Breast epithelium (tissue), 3 donors: ENCODE measurements at regions not wholly inside any gene's neighbourhood (a gene's known extent, or its start where the extent isn't known, plus 50 kb on each side); places are given as distances from the start of the nearest gene placed in this dataset.

Experiments
- POLR2A ChIP-seq: fragments of 450-650 bp; IDR thresholded peaks from one replicate; pipeline ENCODE4 v1.6.1; 2016; ENCODE audit warnings: antibody characterized with exemption, mild to moderate bottlenecking, moderate library complexity
- POLR2AphosphoS5 ChIP-seq, 3 donors: sonication (generic); formaldehyde crosslinking; IDR thresholded peaks; one replicate each; pipeline ENCODE4 v1.6.1; 2017; ENCODE audit warnings: antibody characterized with exemption in 3 of 3
- TF ChIP-seq, protein P1 (sequence below), 3 donors: fragments of 450-650 bp; IDR thresholded peaks; one replicate each; pipeline ENCODE4 v1.5.1; 2016 to 2017; ENCODE audit warnings: antibody characterized with exemption in 3 of 3, mild to moderate bottlenecking in 3 of 3, moderate library complexity in 3 of 3

DNA sequence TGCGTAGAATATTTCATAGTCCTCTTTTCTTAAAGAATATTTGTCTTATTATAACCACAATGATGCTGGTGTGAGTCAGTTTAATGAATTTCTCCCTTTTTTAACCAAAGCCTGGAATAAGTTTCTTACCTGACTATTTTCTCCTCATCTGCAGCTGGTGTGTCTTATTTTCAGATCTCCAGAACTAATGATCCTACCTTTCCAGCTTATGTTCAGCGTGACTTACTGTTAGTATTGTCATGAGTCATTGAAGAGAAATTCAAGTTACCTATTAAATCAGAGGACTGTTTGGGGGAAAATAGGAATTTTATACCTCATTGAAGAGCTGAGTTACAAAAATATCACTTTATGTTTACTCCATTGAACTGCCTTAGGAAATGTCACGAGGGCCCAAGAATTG lies 482.1 kb downstream of the RWDD3 start:
- TF ChIP-seq, protein P1, sequence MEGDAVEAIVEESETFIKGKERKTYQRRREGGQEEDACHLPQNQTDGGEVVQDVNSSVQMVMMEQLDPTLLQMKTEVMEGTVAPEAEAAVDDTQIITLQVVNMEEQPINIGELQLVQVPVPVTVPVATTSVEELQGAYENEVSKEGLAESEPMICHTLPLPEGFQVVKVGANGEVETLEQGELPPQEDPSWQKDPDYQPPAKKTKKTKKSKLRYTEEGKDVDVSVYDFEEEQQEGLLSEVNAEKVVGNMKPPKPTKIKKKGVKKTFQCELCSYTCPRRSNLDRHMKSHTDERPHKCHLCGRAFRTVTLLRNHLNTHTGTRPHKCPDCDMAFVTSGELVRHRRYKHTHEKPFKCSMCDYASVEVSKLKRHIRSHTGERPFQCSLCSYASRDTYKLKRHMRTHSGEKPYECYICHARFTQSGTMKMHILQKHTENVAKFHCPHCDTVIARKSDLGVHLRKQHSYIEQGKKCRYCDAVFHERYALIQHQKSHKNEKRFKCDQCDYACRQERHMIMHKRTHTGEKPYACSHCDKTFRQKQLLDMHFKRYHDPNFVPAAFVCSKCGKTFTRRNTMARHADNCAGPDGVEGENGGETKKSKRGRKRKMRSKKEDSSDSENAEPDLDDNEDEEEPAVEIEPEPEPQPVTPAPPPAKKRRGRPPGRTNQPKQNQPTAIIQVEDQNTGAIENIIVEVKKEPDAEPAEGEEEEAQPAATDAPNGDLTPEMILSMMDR (IDR thresholded peaks at IDR 0.05): no peak
- TF ChIP-seq POLR2A (no peak), POLR2AphosphoS5 (IDR thresholded peaks at IDR 0.05) (no peak)
